RWPE1 (cell line): ENCODE measurements at regions not wholly inside any gene's neighbourhood (a gene's known extent, or its start where the extent isn't known, plus 50 kb on each side); places are given as distances from the start of the nearest gene placed in this dataset.

Source experiments
- CTCF ChIA-PET: fragments of 350-600 bp; sonication (Branson Sonifier 250); formaldehyde crosslinking; extraction: SDS; loops from one replicate; lab custom pipeline; 2021; lab: Yijun Ruan, JAX
- POLR2A ChIA-PET: fragments of 400-600 bp; formaldehyde crosslinking; extraction: SDS; loops from one replicate; lab custom pipeline; 2020; ENCODE audit warnings: antibody characterized with exemption; ENCODE audit not compliant: low non-redundant PET; lab: Yijun Ruan, JAX
- DNase-seq: peaks from one replicate; pipeline ENCODE4 v3.0.0; 2012; ENCODE audit warnings: low spot score
- H3K27ac ChIP-seq: fragments of 450-650 bp; 2 replicates; pipeline ENCODE4 v1.5.1; 2017
- CTCF ChIP-seq: fragments of 450-650 bp; conservative IDR thresholded peaks from 2 replicates; pipeline ENCODE4 v1.5.1; 2017; ENCODE audit warnings: low read depth, mild to moderate bottlenecking

DNA sequence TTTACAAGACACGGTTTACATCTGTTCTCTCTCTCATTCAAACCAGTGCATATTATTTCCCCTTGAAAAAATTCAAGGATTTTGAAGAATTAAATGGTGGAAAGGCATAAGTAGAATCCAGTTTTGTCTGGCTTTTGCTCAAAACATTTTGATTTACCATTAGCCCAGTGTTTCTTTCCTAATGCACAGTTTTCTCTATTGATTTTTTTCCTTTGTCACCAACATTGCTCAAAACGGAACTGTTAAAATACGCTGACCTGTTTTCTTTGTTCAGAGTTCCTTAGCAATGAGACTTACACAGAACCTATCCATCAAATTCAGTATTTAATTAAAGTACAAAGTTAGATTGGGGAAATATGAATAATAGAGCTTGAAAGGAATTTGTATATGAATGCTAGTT, 162.4 kb downstream of the S1PR1 start:
- DNase-seq: no peak
- no peak for TF ChIP-seq CTCF
- ChIA-PET POLR2A (no interaction called here), CTCF (no interaction called here)
- H3K27ac ChIP-seq: no peak overlapping the region

- ChIA-PET CTCF (no interaction called here), POLR2A (no interaction called here)
- DNase-seq: no peak
- no peak for TF ChIP-seq CTCF
- no peak overlapping the region for H3K27ac ChIP-seq
Measured at GRCh38 chr1:101406271-101406670, 169.5 kb downstream of the S1PR1 start.

DNA sequence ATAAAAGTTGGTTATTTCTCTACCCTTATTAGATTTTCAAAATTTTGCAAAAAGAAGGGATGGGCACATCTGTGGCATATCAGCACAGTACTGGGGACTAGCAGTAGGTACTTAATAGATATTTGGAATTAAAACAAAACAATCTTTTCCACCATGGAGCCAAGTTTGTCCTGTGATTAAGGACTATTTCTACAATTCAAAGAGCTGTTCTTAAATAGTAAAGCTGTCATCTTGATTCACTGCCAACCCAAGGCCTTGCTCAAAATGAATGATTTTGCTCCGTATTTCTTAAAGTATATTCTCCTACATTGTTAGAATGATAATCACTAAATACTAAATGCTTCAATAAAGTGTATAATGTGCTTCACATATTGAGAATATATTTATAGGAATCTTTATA, 169.9 kb downstream of the S1PR1 start:
- CTCF ChIA-PET: no interaction called here
- DNase-seq: no peak
- POLR2A ChIA-PET: no interaction called here
- TF ChIP-seq CTCF: no peak
- H3K27ac ChIP-seq: no peak overlapping the region

GRCh38 chr1:101407505-101408211, 170.8 kb downstream of the S1PR1 start:
- no peak for TF ChIP-seq CTCF
- ChIA-PET CTCF (interaction anchor here (0.6 kb wide), 1 partner anchor 451 kb away, joined by 3 read pairs; no protein-coding TSS in a partner anchor), POLR2A (no interaction called here)
- H3K27ac ChIP-seq: no peak overlapping the region
- DNase-seq: no peak

GRCh38 chr1:101408212-101409042, 171.6 kb downstream of the S1PR1 start:
- CTCF ChIA-PET: interaction anchor here (0.6 kb wide), 3 partner anchors 64 to 452 kb away, joined by 3 read pairs; no protein-coding TSS in a partner anchor
- POLR2A ChIA-PET: no interaction called here
- no peak for TF ChIP-seq CTCF
- no peak overlapping the region for H3K27ac ChIP-seq
- no peak for DNase-seq

GRCh38 chr1:101409102-101409501, 172.3 kb downstream of the S1PR1 start:
- CTCF ChIA-PET: no interaction called here
- no peak overlapping the region for H3K27ac ChIP-seq
- DNase-seq: no peak
- POLR2A ChIA-PET: no interaction called here
- TF ChIP-seq CTCF: no peak
